C4-2B (cell line): ENCODE measurements at regions not wholly inside any gene's neighbourhood (a gene's known extent, or its start where the extent isn't known, plus 50 kb on each side); places are given as distances from the start of the nearest gene placed in this dataset.

Experiments
- CTCF ChIP-seq: fragments of 450-650 bp; conservative IDR thresholded peaks from 2 replicates; pipeline ENCODE4 v1.5.1; 2017; ENCODE audit warnings: mild to moderate bottlenecking
- ZFX ChIP-seq: fragments of 450-650 bp; IDR thresholded peaks from 2 replicates; pipeline ENCODE4 v1.6.1; 2017

- no peak for TF ChIP-seq CTCF
- no peak for TF ChIP-seq ZFX
Measured at GRCh38 chr4:71255976-71256375, 82.8 kb upstream of the SLC4A4 start.
